SK-N-MC (cell line): ENCODE measurements at regions not wholly inside any gene's neighbourhood (a gene's known extent, or its start where the extent isn't known, plus 50 kb on each side); places are given as distances from the start of the nearest gene placed in this dataset.

Source experiments
- DNase-seq: peaks from one replicate; pipeline ENCODE4 v3.0.0-alpha.2; 2011; ENCODE audit warnings: low read depth, low spot score
- H3K27ac ChIP-seq: fragments of 200-600 bp; sonication (generic); 2 replicates; pipeline ENCODE4 v1.5.1; 2016; ENCODE audit warnings: mixed run types
- H3K36me3 ChIP-seq: fragments of 200-600 bp; sonication (generic); 2 replicates; pipeline ENCODE4 v1.6.1; 2017; ENCODE audit warnings: antibody characterized with exemption, low read length, mixed read lengths; ENCODE audit not compliant: insufficient read depth
- H3K4me3 ChIP-seq: fragments of 200-600 bp; sonication (generic); 2 replicates; pipeline ENCODE4 v1.5.1; 2016
- H3K9ac ChIP-seq: fragments of 200-600 bp; sonication (generic); 2 replicates; pipeline ENCODE4 v1.8.0; 2017; ENCODE audit warnings: mixed run types, mixed read lengths; ENCODE audit not compliant: insufficient read length
- H3K9me3 ChIP-seq: fragments of 200-600 bp; sonication (generic); 2 replicates; pipeline ENCODE4 v1.6.1; 2017; ENCODE audit warnings: low read depth, mild to moderate bottlenecking, antibody characterized with exemption, low read length, moderate library complexity, mixed read lengths
- EZH2 ChIP-seq: fragments of 200-600 bp; sonication (generic); IDR thresholded peaks from one replicate; pipeline ENCODE4 v1.6.1; 2017; ENCODE audit warnings: antibody characterized with exemption
- FOXP2 ChIP-seq: optimal IDR thresholded peaks from 2 replicates; pipeline ENCODE3; 2011; ENCODE audit warnings: mild to moderate bottlenecking, moderate library complexity; ENCODE audit not compliant: insufficient read depth; ENCODE audit errors: extremely low read length, control extremely low read depth
- POLR2AphosphoS5 ChIP-seq: IDR thresholded peaks from 2 replicates; pipeline ENCODE4 v1.6.1; 2012; ENCODE audit warnings: mild to moderate bottlenecking, low read depth, low read length, borderline replicate concordance

DNA sequence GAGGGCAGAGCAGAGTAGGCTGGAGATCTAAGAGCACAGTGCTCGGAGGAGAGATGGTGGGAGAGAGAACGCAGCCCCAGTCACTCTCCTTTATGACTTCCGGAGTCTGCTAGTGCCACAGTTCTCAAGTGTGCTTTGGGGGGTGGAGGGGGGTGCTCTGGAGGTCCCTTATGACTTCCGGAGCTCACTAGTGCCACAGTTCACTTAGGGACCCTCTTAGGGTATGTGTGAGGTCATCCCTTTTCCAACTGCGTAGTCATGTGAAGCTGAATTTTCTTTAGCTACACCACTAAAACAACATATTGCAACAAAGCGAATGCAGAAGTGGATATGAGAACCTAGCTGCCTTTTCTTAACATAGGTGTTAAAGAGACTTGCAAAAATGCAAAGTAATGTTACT, 153.7 kb upstream of the KCTD1 start:
- Histone ChIP-seq H3K27ac (peak overlapping the region; percentile 87), H3K4me3 (peak overlapping the region; percentile 63), H3K9me3 (no peaks in the 10 kb centered on the region), H3K9ac (peak overlapping the region; percentile 32), H3K36me3 (no peaks in the 10 kb centered on the region)
- DNase-seq = no peak
- no peak for TF ChIP-seq EZH2
- TF ChIP-seq FOXP2 = no peak
- TF ChIP-seq POLR2AphosphoS5 = no peak

DNA sequence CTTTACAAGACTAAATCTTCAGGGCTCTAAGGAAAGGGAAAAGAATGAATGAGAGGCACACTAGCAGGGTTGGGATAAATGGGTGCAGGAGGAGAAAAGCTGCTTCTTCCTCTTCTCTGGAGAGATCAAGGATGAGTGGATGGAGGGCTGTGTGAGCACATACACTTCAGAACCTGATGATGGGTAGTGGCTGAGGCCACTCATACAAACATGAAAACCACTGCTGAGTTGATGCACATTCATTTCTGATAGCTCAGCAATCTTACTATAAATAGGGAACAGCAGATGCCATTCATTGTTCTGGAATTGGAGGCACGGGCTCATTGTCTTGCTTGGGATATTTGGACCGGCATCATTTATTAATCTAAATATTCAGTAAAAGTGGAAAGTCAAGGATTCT, 152.4 kb upstream of the KCTD1 start:
- TF ChIP-seq FOXP2 (no peak), EZH2 (no peak), POLR2AphosphoS5 (no peak)
- no peaks in the 10 kb centered on the region for H3K36me3 ChIP-seq
- H3K9me3 ChIP-seq = no peaks in the 10 kb centered on the region
- no peak for DNase-seq
- 0 out of 2 replicates have a peak overlapping the region, but pooled peaks have one; percentile 48 for H3K27ac ChIP-seq
- no peak overlapping the region for H3K4me3 ChIP-seq
- no peak overlapping the region for H3K9ac ChIP-seq

DNA sequence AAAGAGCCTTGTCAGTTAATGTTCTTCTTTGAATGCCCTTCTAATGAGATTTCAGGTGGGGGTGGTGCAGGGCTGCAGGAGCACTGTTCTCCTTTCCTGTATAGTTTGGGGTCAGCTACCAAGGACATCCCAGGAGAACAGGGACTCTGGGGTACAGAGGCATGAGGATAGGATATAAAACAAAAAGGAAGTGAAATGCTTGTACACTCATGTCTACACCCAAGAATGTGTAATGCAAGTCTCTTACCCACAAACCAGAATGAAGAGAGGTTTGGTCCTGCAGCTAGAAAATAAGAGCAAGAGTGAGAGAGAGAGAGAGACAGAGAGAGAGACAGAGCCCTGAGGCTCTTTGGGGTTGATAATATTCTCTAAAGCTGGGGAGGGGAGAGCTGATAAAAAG, 151.8 kb upstream of the KCTD1 start:
- H3K9me3 ChIP-seq = no peaks in the 10 kb centered on the region
- DNase-seq = no peak
- H3K4me3 ChIP-seq = 0 out of 2 replicates have a peak overlapping the region, but pooled peaks have one; percentile 2
- H3K9ac ChIP-seq = no peak overlapping the region
- no peaks in the 10 kb centered on the region for H3K36me3 ChIP-seq
- no peak for TF ChIP-seq EZH2
- no peak for TF ChIP-seq FOXP2
- TF ChIP-seq POLR2AphosphoS5 = no peak
- H3K27ac ChIP-seq = 0 out of 2 replicates have a peak overlapping the region, but pooled peaks have one; percentile 48

DNA sequence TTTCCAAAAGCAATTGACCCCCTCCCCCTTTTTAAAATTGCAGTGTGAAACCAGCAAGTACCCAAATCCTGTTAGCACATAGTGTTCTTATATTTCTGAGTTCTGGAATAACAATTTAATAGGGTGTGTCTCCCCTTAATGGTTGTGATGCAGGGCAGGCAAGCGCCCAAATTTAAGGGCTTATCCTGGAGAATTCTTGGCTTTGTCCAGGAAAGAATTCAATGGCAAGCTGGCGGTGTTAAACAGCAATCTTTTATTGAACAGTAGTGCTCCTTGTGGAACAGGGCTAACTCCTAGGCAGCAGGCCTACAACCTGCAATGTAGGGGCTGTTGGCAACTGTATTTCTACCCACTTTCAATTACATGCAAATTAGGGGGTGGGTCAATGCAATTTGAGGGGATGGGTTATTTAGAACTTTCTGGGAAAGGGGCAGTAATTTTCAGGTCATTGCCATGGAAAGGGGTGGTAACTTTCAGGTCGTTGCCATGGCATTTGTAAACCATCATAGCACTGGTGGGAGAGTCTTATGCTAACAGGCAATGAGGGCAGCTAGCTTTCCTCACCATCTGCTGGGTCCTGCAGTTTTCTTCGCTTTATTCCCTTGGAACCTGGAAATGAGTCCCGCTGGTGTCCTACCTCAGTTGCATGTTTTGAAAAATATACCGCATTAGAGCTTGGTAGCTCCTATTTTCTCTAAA, 149.0 kb upstream of the KCTD1 start:
- Histone ChIP-seq H3K9me3 (peaks cover 4% of the 10 kb centered on the region; the same call in 1 of the 2 replicates), H3K4me3 (no peak overlapping the region), H3K27ac (no peak overlapping the region), H3K9ac (no peak overlapping the region), H3K36me3 (no peaks in the 10 kb centered on the region)
- TF ChIP-seq EZH2 (no peak), POLR2AphosphoS5 (no peak), FOXP2 (no peak)
- DNase-seq = no peak

DNA sequence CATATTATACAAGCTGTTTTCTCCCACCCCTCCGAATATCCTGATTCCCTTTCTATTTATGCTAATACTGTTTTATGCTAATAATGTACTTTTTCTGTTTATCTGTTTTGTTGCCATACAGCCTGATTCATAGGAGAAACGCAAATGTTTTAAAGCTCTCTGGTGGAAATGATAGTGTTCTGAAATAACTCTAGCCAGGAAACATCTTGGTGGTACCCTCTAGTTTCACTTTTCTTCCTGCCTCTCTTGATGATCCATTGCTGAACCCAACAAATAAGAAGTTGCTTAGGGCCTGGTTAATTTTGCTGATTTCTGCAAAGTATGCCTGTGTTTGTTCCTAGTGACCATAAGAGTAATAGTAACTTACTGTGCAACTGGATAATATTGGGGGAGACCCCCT, 148.4 kb upstream of the KCTD1 start:
- Histone ChIP-seq H3K27ac (no peak overlapping the region), H3K9ac (no peak overlapping the region), H3K4me3 (no peak overlapping the region), H3K36me3 (no peaks in the 10 kb centered on the region), H3K9me3 (peaks cover 4% of the 10 kb centered on the region; the same call in 1 of the 2 replicates)
- TF ChIP-seq EZH2 (no peak), FOXP2 (no peak), POLR2AphosphoS5 (no peak)
- no peak for DNase-seq

DNA sequence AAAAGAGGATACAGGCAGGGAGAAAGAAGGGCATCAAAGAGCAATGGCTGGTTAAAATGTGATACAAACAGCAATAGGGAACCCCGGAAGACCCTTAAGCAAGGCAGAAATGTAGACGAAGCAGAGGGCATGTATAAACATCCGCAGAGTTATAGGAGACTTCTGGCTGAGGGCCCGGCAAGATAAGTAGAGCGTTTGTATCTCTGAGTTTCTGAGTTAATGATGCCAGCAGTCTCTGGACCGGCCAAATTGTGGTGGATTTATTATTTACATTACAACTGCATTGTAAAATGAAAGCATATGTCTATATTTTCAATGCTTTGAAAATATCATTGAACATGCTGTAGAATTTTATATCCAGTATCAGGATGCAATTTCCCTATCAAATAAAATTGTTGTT, 148.0 kb upstream of the KCTD1 start:
- Histone ChIP-seq H3K9me3 (peaks cover 4% of the 10 kb centered on the region; the same call in 1 of the 2 replicates), H3K4me3 (no peak overlapping the region), H3K9ac (no peak overlapping the region), H3K36me3 (no peaks in the 10 kb centered on the region), H3K27ac (no peak overlapping the region)
- DNase-seq = no peak
- TF ChIP-seq EZH2 (no peak), FOXP2 (no peak), POLR2AphosphoS5 (no peak)

DNA sequence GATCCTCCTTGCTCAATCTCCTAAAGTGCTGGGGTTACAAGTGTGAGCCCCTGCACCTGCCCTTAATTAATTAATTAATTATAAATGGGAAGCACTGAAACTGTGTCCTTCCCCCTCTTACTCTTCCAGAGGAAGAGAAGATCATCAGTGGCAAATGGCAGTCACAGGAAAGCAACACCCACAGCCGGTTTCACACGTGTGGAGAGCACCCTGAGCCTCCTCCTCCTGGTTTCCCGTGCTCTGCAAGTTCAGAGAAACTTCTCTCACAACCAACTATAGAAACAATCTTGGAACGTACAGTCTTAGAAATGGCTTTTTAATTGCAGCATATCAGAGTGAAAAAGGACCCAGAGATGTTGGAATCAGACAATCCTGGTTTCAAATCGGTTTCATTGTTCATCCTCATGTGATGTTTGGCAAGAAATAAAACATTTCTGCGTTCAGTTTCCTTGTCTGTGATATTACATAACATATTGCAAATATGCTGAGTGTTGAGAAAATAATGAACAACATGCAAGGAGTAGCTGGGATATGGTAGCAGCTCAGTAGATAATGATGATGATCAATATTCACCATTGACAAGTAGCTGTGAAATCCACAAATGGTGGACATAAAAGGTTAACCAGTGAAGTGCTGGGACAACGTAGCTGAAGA, 141.0 kb upstream of the KCTD1 start:
- peak overlapping the region; percentile 95 for H3K27ac ChIP-seq
- TF ChIP-seq EZH2 (no peak), FOXP2 (no peak), POLR2AphosphoS5 (no peak)
- H3K36me3 ChIP-seq = no peaks in the 10 kb centered on the region
- peaks cover 4% of the 10 kb centered on the region; the same call in 1 of the 2 replicates for H3K9me3 ChIP-seq
- H3K4me3 ChIP-seq = peak overlapping the region; percentile 57
- H3K9ac ChIP-seq = peak overlapping the region; percentile 51
- no peak for DNase-seq

DNA sequence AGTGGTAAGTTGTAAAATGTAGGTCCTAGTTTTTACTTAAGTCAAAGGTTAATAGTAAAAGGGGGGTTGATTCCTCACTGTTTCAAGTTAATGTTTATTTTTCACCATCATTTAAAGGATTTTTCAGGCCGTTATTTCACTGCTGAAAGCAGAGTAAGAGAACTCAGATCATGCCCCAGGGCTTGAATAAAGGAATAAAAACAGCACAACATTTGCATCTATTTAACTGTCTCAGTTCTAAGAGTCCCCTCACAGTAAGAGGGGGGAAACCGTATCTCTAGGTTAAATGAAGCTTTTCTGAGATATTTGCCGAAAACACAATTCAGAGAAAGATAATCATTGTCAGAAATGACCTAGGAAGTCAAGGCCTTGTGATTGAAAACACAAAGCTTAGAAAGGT, 138.2 kb upstream of the KCTD1 start:
- no peak for DNase-seq
- H3K9me3 ChIP-seq = no peaks in the 10 kb centered on the region
- H3K9ac ChIP-seq = peak overlapping the region; percentile 61
- H3K27ac ChIP-seq = peak overlapping the region; percentile 97
- H3K36me3 ChIP-seq = no peaks in the 10 kb centered on the region
- TF ChIP-seq FOXP2 (peak; percentile 9), EZH2 (no peak)
- peak overlapping the region; percentile 69 for H3K4me3 ChIP-seq
